OCI-LY7 (cell line): ENCODE measurements at regions not wholly inside any gene's neighbourhood (a gene's known extent, or its start where the extent isn't known, plus 50 kb on each side); places are given as distances from the start of the nearest gene placed in this dataset.

Source experiments
- BruUV-seq: library from RNA; stranded (reverse); fragments of 400-500 nt; replicated peaks from 2 replicates; lab custom pipeline; 2021; lab: Mats Ljungman, UMichigan
- CTCF ChIA-PET: fragments of 300-600 bp; sonication (Branson Sonifier 250); formaldehyde crosslinking; loops from one replicate; lab custom pipeline; 2022; ENCODE audit warnings: antibody characterized with exemption; ENCODE audit not compliant: unreplicated experiment; lab: Charles Lee
- POLR2A ChIA-PET: fragments of 300-600 bp; sonication (Branson Sonifier 250); formaldehyde crosslinking; loops from one replicate; lab custom pipeline; 2022; ENCODE audit warnings: antibody characterized with exemption; lab: Charles Lee
- DNase-seq: peaks from one replicate; pipeline ENCODE4 v3.0.0-alpha.2; 2015; ENCODE audit warnings: low spot score
- H2AFZ ChIP-seq: fragments of 200-600 bp; sonication (generic), shearing (Covaris generic); 2 replicates; pipeline ENCODE4 v1.6.1; 2014; ENCODE audit warnings: mild to moderate bottlenecking, antibody characterized with exemption, low read length, moderate library complexity
- H3K27ac ChIP-seq: fragments of 200-600 bp; sonication (generic); 2 replicates; pipeline ENCODE4 v1.5.1; 2014; ENCODE audit warnings: mixed run types, low read depth, mild to moderate bottlenecking, moderate library complexity, low read length, inconsistent platforms; ENCODE audit not compliant: poor library complexity, severe bottlenecking
- H3K36me3 ChIP-seq: fragments of 200-600 bp; sonication (generic); 2 replicates; pipeline ENCODE4 v1.6.1; 2014; ENCODE audit warnings: mild to moderate bottlenecking, antibody characterized with exemption, low read length, moderate library complexity, mixed read lengths; ENCODE audit not compliant: insufficient read depth
- H3K4me1 ChIP-seq: fragments of 200-600 bp; sonication (generic); 2 replicates; pipeline ENCODE4 v1.5.1; 2014; ENCODE audit warnings: mild to moderate bottlenecking, low read length; ENCODE audit not compliant: insufficient read depth, poor library complexity, severe bottlenecking
- H3K4me2 ChIP-seq: fragments of 200-600 bp; sonication (generic); 2 replicates; pipeline ENCODE4 v1.6.1; 2014; ENCODE audit warnings: mild to moderate bottlenecking, low read length
- H3K4me3 ChIP-seq: fragments of 200-600 bp; sonication (generic); 2 replicates; pipeline ENCODE4 v1.5.1; 2014; ENCODE audit warnings: mild to moderate bottlenecking, low read depth, low read length; ENCODE audit not compliant: poor library complexity, severe bottlenecking
- H3K79me2 ChIP-seq: fragments of 200-600 bp; sonication (generic); 2 replicates; pipeline ENCODE4 v1.6.1; 2016; ENCODE audit warnings: low read depth, mild to moderate bottlenecking, low read length, moderate library complexity, mixed read lengths; ENCODE audit not compliant: insufficient read depth
- H3K9me2 ChIP-seq: fragments of 200-600 bp; sonication (generic); 2 replicates; pipeline ENCODE4 v1.6.1; 2016; ENCODE audit warnings: mild to moderate bottlenecking, low read length, mixed read lengths; ENCODE audit not compliant: insufficient read depth
- H3K9me3 ChIP-seq: fragments of 200-600 bp; sonication (generic); 2 replicates; pipeline ENCODE4 v1.6.1; 2014; ENCODE audit warnings: mild to moderate bottlenecking, mixed run types, low read length, mixed read lengths
- H4K20me1 ChIP-seq: fragments of 200-600 bp; sonication (generic); 2 replicates; pipeline ENCODE4 v1.6.1; 2014; ENCODE audit warnings: mild to moderate bottlenecking, antibody characterized with exemption, low read length, moderate library complexity, mixed read lengths; ENCODE audit not compliant: insufficient read depth
- EZH2phosphoT487 ChIP-seq: fragments of 200-600 bp; sonication (generic); IDR thresholded peaks from 2 replicates; pipeline ENCODE4 v1.6.1; 2018; ENCODE audit warnings: low read depth, borderline replicate concordance, mild to moderate bottlenecking, mixed run types, antibody characterized with exemption, low read length, moderate library complexity, mixed read lengths
- intact Hi-C: fragments of 100-400 bp; cut with micrococcal nuclease; formaldehyde crosslinking; loops from one replicate; pipeline ENCODE4 v1.10.0; 2022; ENCODE audit not compliant: unreplicated experiment
- TF ChIP-seq, protein P1 (sequence below): fragments of 200-600 bp; sonication (generic); conservative IDR thresholded peaks from 2 replicates; pipeline ENCODE4 v1.5.1; 2014; ENCODE audit warnings: mild to moderate bottlenecking, antibody characterized with exemption, low read length, moderate library complexity, mixed read lengths

DNA sequence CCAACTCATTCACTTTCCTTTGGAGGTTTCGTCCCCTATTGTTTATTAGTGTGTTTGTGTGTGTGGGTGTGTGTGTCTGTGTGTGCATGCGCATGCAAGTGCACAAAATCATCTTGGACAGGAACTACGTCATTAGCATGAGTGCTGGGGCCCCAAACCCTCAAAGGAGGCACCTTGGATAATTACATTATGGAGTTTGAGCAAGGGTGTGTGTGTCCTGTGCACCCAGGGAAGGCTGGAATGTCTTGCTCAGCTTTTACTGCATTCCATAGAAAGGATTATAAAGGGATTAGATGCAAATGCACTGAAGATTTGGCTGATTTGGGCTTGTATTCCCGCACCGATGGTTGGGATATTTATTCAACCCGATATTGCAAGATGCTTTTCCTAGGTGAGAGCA lies 203.4 kb upstream of the NAV2 start:
- POLR2A ChIA-PET, result no interaction called here
- Histone ChIP-seq H3K79me2 (no peaks in the 10 kb centered on the region), H3K4me3 (no peak overlapping the region), H3K9me2 (no peaks in the 10 kb centered on the region), H3K27ac (no peak overlapping the region), H2AFZ (no peak overlapping the region), H4K20me1 (no peaks in the 10 kb centered on the region), H3K4me1 (no peaks in the 10 kb centered on the region), H3K4me2 (no peak overlapping the region), H3K9me3 (no peaks in the 10 kb centered on the region), H3K36me3 (no peaks in the 10 kb centered on the region)
- BruUV-seq, result no TSS peak
- intact Hi-C loops, result no loop called here
- DNase-seq, result no peak
- TF ChIP-seq EZH2phosphoT487, result no peak
- TF ChIP-seq, protein P1, sequence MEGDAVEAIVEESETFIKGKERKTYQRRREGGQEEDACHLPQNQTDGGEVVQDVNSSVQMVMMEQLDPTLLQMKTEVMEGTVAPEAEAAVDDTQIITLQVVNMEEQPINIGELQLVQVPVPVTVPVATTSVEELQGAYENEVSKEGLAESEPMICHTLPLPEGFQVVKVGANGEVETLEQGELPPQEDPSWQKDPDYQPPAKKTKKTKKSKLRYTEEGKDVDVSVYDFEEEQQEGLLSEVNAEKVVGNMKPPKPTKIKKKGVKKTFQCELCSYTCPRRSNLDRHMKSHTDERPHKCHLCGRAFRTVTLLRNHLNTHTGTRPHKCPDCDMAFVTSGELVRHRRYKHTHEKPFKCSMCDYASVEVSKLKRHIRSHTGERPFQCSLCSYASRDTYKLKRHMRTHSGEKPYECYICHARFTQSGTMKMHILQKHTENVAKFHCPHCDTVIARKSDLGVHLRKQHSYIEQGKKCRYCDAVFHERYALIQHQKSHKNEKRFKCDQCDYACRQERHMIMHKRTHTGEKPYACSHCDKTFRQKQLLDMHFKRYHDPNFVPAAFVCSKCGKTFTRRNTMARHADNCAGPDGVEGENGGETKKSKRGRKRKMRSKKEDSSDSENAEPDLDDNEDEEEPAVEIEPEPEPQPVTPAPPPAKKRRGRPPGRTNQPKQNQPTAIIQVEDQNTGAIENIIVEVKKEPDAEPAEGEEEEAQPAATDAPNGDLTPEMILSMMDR, result no peak
- CTCF ChIA-PET, result no interaction called here

DNA sequence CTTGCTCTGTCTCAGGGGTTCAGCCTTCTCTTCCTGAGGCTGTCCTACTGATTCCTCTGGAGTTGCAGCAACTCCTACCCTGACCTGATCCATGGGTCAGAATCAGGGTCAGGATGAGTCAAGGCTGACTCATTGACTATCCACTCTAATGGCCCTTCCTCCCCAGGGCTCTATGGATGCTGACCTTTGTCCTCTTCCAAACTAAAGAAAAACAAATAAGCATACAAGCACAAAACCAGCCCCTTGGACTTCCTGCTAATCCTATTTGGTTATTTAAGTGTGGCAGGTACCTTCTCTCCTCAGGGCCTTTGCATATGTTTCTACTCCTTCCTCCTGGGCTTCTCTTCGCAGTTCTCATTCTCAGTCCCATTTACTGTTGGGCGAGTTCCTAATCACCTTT lies 204.5 kb upstream of the NAV2 start:
- Histone ChIP-seq H3K9me3 (no peaks in the 10 kb centered on the region), H3K4me2 (no peak overlapping the region), H3K4me1 (no peaks in the 10 kb centered on the region), H3K79me2 (no peaks in the 10 kb centered on the region), H3K4me3 (no peak overlapping the region), H2AFZ (no peak overlapping the region), H3K9me2 (no peaks in the 10 kb centered on the region), H3K36me3 (no peaks in the 10 kb centered on the region), H4K20me1 (no peaks in the 10 kb centered on the region), H3K27ac (no peak overlapping the region)
- TF ChIP-seq, protein P1, result no peak
- TF ChIP-seq EZH2phosphoT487, result no peak
- no TSS peak for BruUV-seq
- intact Hi-C loops, result no loop called here
- CTCF ChIA-PET, result no interaction called here
- POLR2A ChIA-PET, result no interaction called here
- DNase-seq, result no peak

DNA sequence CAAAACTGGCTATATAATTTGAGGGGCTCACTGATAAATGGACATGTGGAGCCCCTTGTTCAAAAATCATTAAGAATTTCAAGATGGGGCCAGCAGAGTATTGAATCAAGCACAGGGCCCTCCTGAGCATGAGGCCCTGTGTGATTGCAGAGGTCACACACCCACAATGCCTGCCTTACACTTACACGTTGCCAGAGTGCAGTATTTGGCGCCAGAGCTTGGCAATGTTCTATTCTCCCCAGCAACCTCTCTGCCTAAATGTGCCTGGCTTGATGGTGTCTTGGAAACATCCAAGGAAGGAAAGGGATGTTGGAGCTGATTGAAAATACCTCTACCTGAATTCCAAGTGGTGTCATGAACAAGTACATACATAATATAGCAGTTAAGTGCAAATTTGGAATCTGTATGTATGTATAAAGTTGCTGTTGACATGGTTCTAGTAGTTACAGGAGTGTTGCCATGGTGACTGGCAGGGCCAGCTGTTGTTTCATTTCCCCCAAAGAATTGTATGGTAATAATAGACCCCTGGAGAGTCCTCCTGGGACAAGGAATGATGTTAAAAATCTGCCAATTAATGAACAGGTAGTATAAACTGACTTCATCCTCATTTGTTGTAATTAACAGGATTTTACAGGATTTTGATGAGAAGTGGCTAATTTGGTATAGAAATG lies 205.7 kb upstream of the NAV2 start:
- Histone ChIP-seq H4K20me1 (no peaks in the 10 kb centered on the region), H2AFZ (no peak overlapping the region), H3K4me1 (no peaks in the 10 kb centered on the region), H3K4me2 (no peak overlapping the region), H3K9me3 (no peaks in the 10 kb centered on the region), H3K9me2 (no peaks in the 10 kb centered on the region), H3K4me3 (no peak overlapping the region), H3K27ac (no peak overlapping the region), H3K36me3 (no peaks in the 10 kb centered on the region), H3K79me2 (no peaks in the 10 kb centered on the region)
- ChIA-PET CTCF (no interaction called here), POLR2A (interaction anchor here (0.5 to 0.7 kb wide), 3 partner anchors 10 to 457 kb away, joined by 3 to 4 read pairs (median 3); no protein-coding TSS in a partner anchor)
- no peak for DNase-seq
- TF ChIP-seq, protein P1, result no peak
- TF ChIP-seq EZH2phosphoT487, result no peak
- no TSS peak for BruUV-seq
- intact Hi-C loops, result no loop called here
